LNCAP (cell line): ENCODE measurements at regions not wholly inside any gene's neighbourhood (a gene's known extent, or its start where the extent isn't known, plus 50 kb on each side); places are given as distances from the start of the nearest gene placed in this dataset.

Experiments used
- CTCF ChIP-seq: fragments of 450-650 bp; IDR thresholded peaks from 2 replicates; pipeline ENCODE4 v1.5.1; 2017; ENCODE audit warnings: mild to moderate bottlenecking

DNA sequence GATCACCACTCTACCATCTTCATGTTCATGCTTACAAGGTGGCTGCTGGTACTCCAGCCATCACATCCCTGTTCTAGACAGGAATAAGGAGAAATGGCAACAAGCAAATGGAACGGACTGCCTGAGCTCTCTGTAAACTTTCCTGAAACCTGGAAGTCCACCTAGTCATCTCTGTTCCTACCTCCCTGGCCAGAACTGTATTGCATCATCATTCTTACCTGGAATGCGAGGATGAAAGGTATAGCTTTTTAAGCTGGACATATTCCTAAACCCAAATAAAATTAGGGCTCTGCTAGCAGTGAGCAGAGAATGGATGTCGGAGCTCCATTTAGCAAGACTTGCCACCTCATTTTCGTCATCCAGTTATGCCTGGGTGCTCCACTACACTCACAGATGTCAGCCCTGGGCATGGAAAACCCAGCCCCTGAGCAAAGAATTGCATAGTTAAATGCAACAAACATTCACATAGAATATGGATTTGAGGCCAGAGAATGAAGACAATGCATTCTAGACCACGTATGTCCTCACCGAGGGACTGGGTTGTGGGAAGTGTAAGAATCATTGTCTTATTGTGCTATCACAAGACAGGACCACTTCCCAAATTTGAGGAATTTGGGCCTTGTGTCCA is 214.3 kb upstream of the CDYL start:
- no peak for TF ChIP-seq CTCF

GRCh38 chr6:4561078-4561435 is 215.1 kb upstream of the CDYL start:
- TF ChIP-seq CTCF = no peak

- TF ChIP-seq CTCF = no peak
Observed at GRCh38 chr6:4560221-4561077, 215.8 kb upstream of the CDYL start.

- no peak for TF ChIP-seq CTCF
Observed at GRCh38 chr6:4559281-4559875, 216.8 kb upstream of the CDYL start.

DNA sequence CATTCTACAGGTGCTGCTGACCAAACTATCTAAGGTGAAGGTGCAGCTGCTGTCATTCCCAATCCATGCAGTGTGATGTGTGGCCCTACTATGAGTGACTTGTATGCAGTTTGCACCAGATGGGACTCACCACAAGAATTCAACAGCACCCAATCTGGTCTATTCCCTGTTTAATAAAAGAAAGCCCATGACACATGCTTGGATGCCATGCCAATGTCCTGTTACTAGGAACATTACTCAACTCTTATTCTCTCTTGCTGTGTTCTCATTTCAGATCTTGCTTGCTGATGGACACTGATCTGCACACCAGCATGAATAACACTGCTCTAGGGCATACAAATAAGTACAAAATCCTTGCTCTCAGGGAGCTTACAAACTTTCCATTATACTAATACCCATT is 221.6 kb upstream of the CDYL start:
- TF ChIP-seq CTCF = no peak

DNA sequence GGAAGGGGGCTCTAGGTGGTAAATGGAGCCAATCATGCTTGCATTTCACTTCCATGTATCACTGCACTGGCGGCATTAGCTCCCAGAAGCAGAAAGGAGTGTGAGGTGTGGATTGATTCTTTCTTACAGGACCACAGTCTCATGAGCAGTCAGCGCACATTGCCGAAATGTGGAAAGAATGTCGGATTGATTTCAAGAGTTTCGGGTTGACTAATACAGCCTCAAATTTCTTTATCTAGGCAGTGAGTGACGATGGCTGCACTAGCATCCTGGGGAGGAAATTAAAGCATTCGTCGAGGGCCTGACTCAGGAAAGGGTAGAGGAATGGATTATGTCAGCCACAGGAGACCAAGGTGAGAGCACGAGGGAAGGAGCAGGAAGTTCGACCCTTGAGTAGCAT is 222.8 kb upstream of the CDYL start:
- no peak for TF ChIP-seq CTCF

GRCh38 chr6:4550227-4550597 is 226.0 kb upstream of the CDYL start:
- TF ChIP-seq CTCF = no peak
